ENCODE measurements at regions not wholly inside any gene's neighbourhood (a gene's known extent, or its start where the extent isn't known, plus 50 kb on each side); places are given as distances from the start of the nearest gene placed in this dataset.

- TF ChIP-seq POLR2AphosphoS5 (IDR thresholded peaks at IDR 0.05; ENCODE audit: low read depth, low read length) (no peak), POLR2A (IDR thresholded peaks at IDR 0.05; ENCODE audit: low read depth, low read length) (no peak)
Observed at GRCh38 chr14:51500776-51501175, 150.9 kb upstream of the FRMD6 start.
